K562 (cell line): ENCODE measurements at regions not wholly inside any gene's neighbourhood (a gene's known extent, or its start where the extent isn't known, plus 50 kb on each side); places are given as distances from the start of the nearest gene placed in this dataset.

Experiments used
- ATAC-seq: fragments of 200-7000 bp; cut with Tn5 transposase; 3 replicates; pipeline ENCODE4 v1.9.1; 2020; ENCODE audit warnings: moderate library complexity
- BruUV-seq: library from RNA; stranded (reverse); fragments of 400-500 nt; replicated peaks from 2 replicates; lab custom pipeline; 2021; lab: Mats Ljungman, UMichigan
- CTCF ChIA-PET: fragments of 300-600 bp; formaldehyde crosslinking; extraction: SDS; loops from one replicate; lab custom pipeline; 2021; ENCODE audit warnings: low intra/inter-chr PET ratio; lab: Yijun Ruan, JAX
- POLR2A ChIA-PET: fragments of 300-600, 350-650 bp; sonication (Branson Sonifier 250); formaldehyde crosslinking; extraction: SDS; loops from one replicate; lab custom pipeline; 2021; ENCODE audit warnings: antibody characterized with exemption, inconsistent platforms; lab: Yijun Ruan, JAX
- DNase-seq, 4 experiments: peaks; one replicate each; pipeline versions ENCODE4 v3.0.0 to v3.0.0-alpha.2; 2011 to 2018; ENCODE audit warnings: low spot score in 3 of 4, mixed read lengths in 3 of 4; ENCODE audit errors: extremely low read depth in 1 of 4
- FAIRE-seq: peaks from 2 replicates; lab custom pipeline; 2011; peaks lifted over from hg19 to GRCh38; lab: Jason Lieb, UNC
- H2AFZ ChIP-seq: 2 replicates; pipeline ENCODE4 v1.6.0; 2011; ENCODE audit warnings: low read depth, low read length, control low read depth, inconsistent platforms
- H3K27ac ChIP-seq: fragments of 200-600 bp; 3 replicates; pipeline ENCODE4 v1.8.0; 2011; ENCODE audit warnings: low read depth, mild to moderate bottlenecking, control low read depth, inconsistent platforms, low read length, moderate library complexity, mixed read lengths; ENCODE audit errors: extremely low read depth
- H3K27me3 ChIP-seq, 2 experiments: fragments of 300-600 bp in 1 of 2; 2 replicates in 1 of 2; 3 replicates in 1 of 2; pipeline versions ENCODE4 v1.6.0 to v1.8.0; 2011; ENCODE audit warnings: inconsistent platforms in 2 of 2, low read length in 2 of 2, mild to moderate bottlenecking in 1 of 2, mixed read lengths in 1 of 2, moderate library complexity in 1 of 2; ENCODE audit not compliant: control insufficient read depth in 2 of 2, insufficient read depth in 2 of 2
- H3K36me3 ChIP-seq: fragments of 300-600 bp; 3 replicates; pipeline ENCODE4 v1.8.0; 2011; ENCODE audit warnings: mild to moderate bottlenecking, low read length, inconsistent platforms; ENCODE audit not compliant: control insufficient read depth, insufficient read depth
- H3K4me1 ChIP-seq, 2 experiments: fragments of 200-600 bp in 1 of 2; replicated peaks in 1 of 2; 2 replicates in 1 of 2; 3 replicates in 1 of 2; pipeline versions ENCODE4 v1.5.1 to v1.8.0; 2011; ENCODE audit warnings: inconsistent platforms in 2 of 2, low read length in 2 of 2, mild to moderate bottlenecking in 1 of 2, mixed read lengths in 1 of 2, moderate library complexity in 1 of 2; ENCODE audit not compliant: control insufficient read depth in 2 of 2, insufficient read depth in 2 of 2
- H3K4me2 ChIP-seq: 2 replicates; pipeline ENCODE4 v1.6.1; 2011; ENCODE audit warnings: low read length, control low read depth, inconsistent platforms, mixed read lengths; ENCODE audit not compliant: insufficient read depth
- H3K4me3 ChIP-seq: fragments of 200-600 bp; sonication (generic), shearing (Covaris generic); 2 replicates; pipeline ENCODE4 v1.5.1; 2016; ENCODE audit warnings: control low read depth, inconsistent platforms
- H3K79me2 ChIP-seq: fragments of 200-600 bp; 3 replicates; pipeline ENCODE4 v1.8.0; 2011; ENCODE audit warnings: low read length, inconsistent platforms; ENCODE audit not compliant: control insufficient read depth, insufficient read depth
- H3K9ac ChIP-seq, 2 experiments: 2 replicates each; pipeline versions ENCODE4 v1.6.0 to v1.6.1; 2011; ENCODE audit warnings: low read depth in 2 of 2, low read length in 2 of 2, control low read depth in 1 of 2, inconsistent platforms in 1 of 2, mild to moderate bottlenecking in 1 of 2, mixed read lengths in 1 of 2; ENCODE audit not compliant: insufficient read depth in 1 of 2
- H3K9me1 ChIP-seq: one replicate; pipeline ENCODE4 v1.6.0; 2011; ENCODE audit warnings: inconsistent platforms, mild to moderate bottlenecking, low read length, moderate library complexity; ENCODE audit not compliant: control insufficient read depth, insufficient read depth
- H3K9me3 ChIP-seq: replicated peaks from 2 replicates; pipeline ENCODE4 v1.5.1; 2011; ENCODE audit warnings: low read depth, low read length, inconsistent platforms; ENCODE audit not compliant: control insufficient read depth, insufficient read depth
- H4K20me1 ChIP-seq: replicated peaks from 2 replicates; pipeline ENCODE4 v1.6.1; 2011; ENCODE audit warnings: low read length, inconsistent platforms, mixed read lengths; ENCODE audit not compliant: control insufficient read depth, insufficient read depth
- BACH1 ChIP-seq: fragments of 200-800 bp; sonication (Bioruptor generic); IDR thresholded peaks from 2 replicates; pipeline ENCODE4 v1.6.1; 2016; ENCODE audit warnings: missing genetic modification characterization, missing compliant biosample characterization
- KDM4B ChIP-seq, 2 experiments: fragments of 450-650 bp in 1 of 2; sonication (generic) in 1 of 2; IDR thresholded peaks; 2 replicates each; pipeline ENCODE4 v1.6.1; 2016 to 2017; ENCODE audit warnings: borderline replicate concordance in 2 of 2, antibody characterized with exemption in 1 of 2, low read depth in 1 of 2, mild to moderate bottlenecking in 1 of 2
- KLF10 ChIP-seq: fragments of 250-450 bp; sonication (Bioruptor Pico); IDR thresholded peaks from 2 replicates; pipeline ENCODE4 v1.6.1; 2021; ENCODE audit warnings: matching md5 sums
- MTA2 ChIP-seq: fragments of 450-650 bp; IDR thresholded peaks from 2 replicates; pipeline ENCODE4 v1.6.1; 2016; ENCODE audit warnings: low read depth
- NFIC ChIP-seq: fragments of 450-650 bp; IDR thresholded peaks from 2 replicates; pipeline ENCODE4 v1.6.1; 2017; ENCODE audit warnings: mild to moderate bottlenecking, inconsistent platforms
- PRMT5 ChIP-seq: sonication (generic); formaldehyde crosslinking; IDR thresholded peaks from 2 replicates; pipeline ENCODE4 v1.5.0; 2020; ENCODE audit warnings: missing genetic modification reagents
- RBM34 ChIP-seq: fragments of 200-400 bp; formaldehyde crosslinking; IDR thresholded peaks from 2 replicates; pipeline ENCODE4 v1.6.1; 2018; ENCODE audit warnings: low read length, borderline replicate concordance; ENCODE audit not compliant: insufficient read depth
- SLC30A9 ChIP-seq: fragments of 250-450 bp; sonication (Bioruptor Pico); IDR thresholded peaks from 2 replicates; pipeline ENCODE4 v1.8.0; 2022; ENCODE audit warnings: mild to moderate bottlenecking, moderate library complexity
- SRSF3 ChIP-seq: fragments of 200-400 bp; formaldehyde crosslinking; IDR thresholded peaks from 2 replicates; pipeline ENCODE4 v1.6.1; 2016; ENCODE audit warnings: mild to moderate bottlenecking, low read length, moderate library complexity; ENCODE audit not compliant: insufficient read depth
- TCF3 ChIP-seq: sonication (generic); formaldehyde crosslinking; IDR thresholded peaks from 2 replicates; pipeline ENCODE4 v1.4.0; 2020; ENCODE audit warnings: mild to moderate bottlenecking, missing genetic modification reagents
- U2AF2 ChIP-seq: fragments of 200-400 bp; formaldehyde crosslinking; optimal IDR thresholded peaks from 2 replicates; pipeline ENCODE3; 2017; ENCODE audit warnings: low read depth, mild to moderate bottlenecking, low read length
- ZNF24 ChIP-seq: fragments of 450-650 bp; IDR thresholded peaks from 2 replicates; pipeline ENCODE4 v1.6.1; 2016
- ZNF263 ChIP-seq: sonication (generic); formaldehyde crosslinking; IDR thresholded peaks from 2 replicates; pipeline ENCODE4 v1.8.0; 2022; ENCODE audit warnings: mild to moderate bottlenecking, missing genetic modification reagents, borderline replicate concordance
- ZNF778 ChIP-seq: fragments of 450-650 bp; formaldehyde crosslinking; IDR thresholded peaks from 2 replicates; pipeline ENCODE4 v1.4.0; 2020; ENCODE audit warnings: mild to moderate bottlenecking, moderate library complexity
- WGBS: fragments of 100-300 bp; shearing (Covaris generic); methylation state at CpG from one replicate; pipeline ENCODE4 v1.1.6; 2016; ENCODE audit warnings: low coverage, mixed read lengths; ENCODE audit not compliant: insufficient coverage; ENCODE audit errors: missing lambda C conversion rate; 5-methylcytosine and 5-hydroxymethylcytosine counted together
- in situ Hi-C: fragments of 300-500 bp; cut with MboI; formaldehyde crosslinking; loops from 4 replicates; pipeline ENCODE4 v1.15.0; 2018; ENCODE audit warnings: inconsistent platforms, mixed read lengths
- intact Hi-C: fragments of 100-400 bp; cut with micrococcal nuclease; formaldehyde crosslinking; loops from 2 replicates; pipeline ENCODE4 v1.14.2; 2022
- TF ChIP-seq, protein P1 (sequence below): fragments of 250-450 bp; sonication (Bioruptor Pico); IDR thresholded peaks from 2 replicates; pipeline ENCODE4 v1.4.0; 2020

DNA sequence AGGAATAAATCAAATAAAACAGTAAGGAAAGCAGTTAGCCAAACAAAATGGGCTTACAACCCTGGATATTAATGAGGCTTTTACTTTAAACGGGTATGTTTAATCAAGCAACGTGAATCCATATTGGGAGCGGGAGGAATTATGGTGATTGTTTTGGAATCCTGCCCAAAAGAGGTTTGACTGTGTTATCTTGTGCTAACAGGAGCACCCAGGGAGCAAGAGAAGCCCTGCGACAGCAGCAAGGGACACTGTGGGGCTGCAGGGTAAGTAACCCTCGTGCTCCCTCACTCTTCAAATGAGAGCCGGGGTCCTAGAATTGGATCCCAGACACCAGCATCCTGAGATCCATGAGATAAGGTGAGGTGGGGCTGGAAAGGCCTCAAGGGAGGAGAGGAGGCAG is 72.6 kb upstream of the PGBD5 start:
- ATAC-seq, result no peak
- no peaks in the 10 kb centered on the region for H3K36me3 ChIP-seq
- ChIA-PET CTCF (no interaction called here), POLR2A (no interaction called here)
- intact Hi-C loops, result no loop called here
- no peak overlapping the region for H3K9ac ChIP-seq
- TF ChIP-seq ZNF263, result peak; percentile 24; the same call in 1 of the 2 replicates
- no peak for TF ChIP-seq KDM4B (IDR thresholded peaks at IDR 0.05; ENCODE audit: borderline replicate concordance in 2 of 2, low read depth in 1 of 2)
- TF ChIP-seq NFIC, result peak; percentile 31; the same call in 1 of the 2 replicates
- peak; percentile 22; the same call in 1 of the 2 replicates for TF ChIP-seq TCF3 (CRISPR knock-in tag)
- no peak overlapping the region for H2AFZ ChIP-seq
- H4K20me1 ChIP-seq, result no peaks in the 10 kb centered on the region
- FAIRE-seq, result no peak
- H3K4me2 ChIP-seq, result no peak overlapping the region
- BruUV-seq, result no TSS peak
- no peaks in the 10 kb centered on the region for H3K4me1 ChIP-seq
- no peaks in the 10 kb centered on the region for H3K79me2 ChIP-seq
- H3K27me3 ChIP-seq, result peaks cover 0 to 10% of the 10 kb centered on the region in 2 experiments; a peak in 2 of 5 replicates
- H3K9me1 ChIP-seq, result no peaks in the 10 kb centered on the region
- H3K4me3 ChIP-seq, result no peak overlapping the region
- peak in 1 of 4 experiments; percentile 10 for DNase-seq
- no peak overlapping the region for H3K27ac ChIP-seq
- no peaks in the 10 kb centered on the region for H3K9me3 ChIP-seq
- WGBS, result 0% methylated on average over 6 of the region's 6 CpGs
- in situ Hi-C loops, result no loop called here

- H3K79me2 ChIP-seq, result no peaks in the 10 kb centered on the region
- no peaks in the 10 kb centered on the region for H3K36me3 ChIP-seq
- BruUV-seq, result no TSS peak
- in situ Hi-C loops, result no loop called here
- H3K9me3 ChIP-seq, result no peaks in the 10 kb centered on the region
- no peak overlapping the region for H3K4me2 ChIP-seq
- 2% methylated on average over 3 of the region's 3 CpGs for WGBS
- H4K20me1 ChIP-seq, result no peaks in the 10 kb centered on the region
- H3K9me1 ChIP-seq, result no peaks in the 10 kb centered on the region
- ChIA-PET POLR2A (no interaction called here), CTCF (no interaction called here)
- H3K4me1 ChIP-seq, result no peaks in the 10 kb centered on the region
- H2AFZ ChIP-seq, result peak overlapping the region; percentile 15; the same call in 1 of the 2 replicates
- TF ChIP-seq ZNF778 (CRISPR knock-in tag) (no peak), U2AF2 (no peak), MTA2 (no peak), ZNF24 (no peak), PRMT5 (CRISPR knock-in tag) (no peak), KLF10 (no peak), SRSF3 (no peak), BACH1 (tag) (no peak), RBM34 (no peak), SLC30A9 (CRISPR knock-in tag) (no peak)
- TF ChIP-seq, protein P1, sequence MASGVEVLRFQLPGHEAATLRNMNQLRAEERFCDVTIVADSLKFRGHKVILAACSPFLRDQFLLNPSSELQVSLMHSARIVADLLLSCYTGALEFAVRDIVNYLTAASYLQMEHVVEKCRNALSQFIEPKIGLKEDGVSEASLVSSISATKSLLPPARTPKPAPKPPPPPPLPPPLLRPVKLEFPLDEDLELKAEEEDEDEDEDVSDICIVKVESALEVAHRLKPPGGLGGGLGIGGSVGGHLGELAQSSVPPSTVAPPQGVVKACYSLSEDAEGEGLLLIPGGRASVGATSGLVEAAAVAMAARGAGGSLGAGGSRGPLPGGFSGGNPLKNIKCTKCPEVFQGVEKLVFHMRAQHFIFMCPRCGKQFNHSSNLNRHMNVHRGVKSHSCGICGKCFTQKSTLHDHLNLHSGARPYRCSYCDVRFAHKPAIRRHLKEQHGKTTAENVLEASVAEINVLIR (CRISPR knock-in tag), result no peak
- H3K4me3 ChIP-seq, result no peak overlapping the region
- no peak overlapping the region for H3K27ac ChIP-seq
- no peak overlapping the region for H3K9ac ChIP-seq
- intact Hi-C loops, result no loop called here
- ATAC-seq (no peak), FAIRE-seq (no peak), DNase-seq (no peak)
- peaks cover 0 to 10% of the 10 kb centered on the region in 2 experiments; a peak in 2 of 5 replicates for H3K27me3 ChIP-seq
Observed at GRCh38 chr1:230496451-230496850, 70.3 kb upstream of the PGBD5 start.
